ENCODE measurements at regions not wholly inside any gene's neighbourhood (a gene's known extent, or its start where the extent isn't known, plus 50 kb on each side); places are given as distances from the start of the nearest gene placed in this dataset.

DNA sequence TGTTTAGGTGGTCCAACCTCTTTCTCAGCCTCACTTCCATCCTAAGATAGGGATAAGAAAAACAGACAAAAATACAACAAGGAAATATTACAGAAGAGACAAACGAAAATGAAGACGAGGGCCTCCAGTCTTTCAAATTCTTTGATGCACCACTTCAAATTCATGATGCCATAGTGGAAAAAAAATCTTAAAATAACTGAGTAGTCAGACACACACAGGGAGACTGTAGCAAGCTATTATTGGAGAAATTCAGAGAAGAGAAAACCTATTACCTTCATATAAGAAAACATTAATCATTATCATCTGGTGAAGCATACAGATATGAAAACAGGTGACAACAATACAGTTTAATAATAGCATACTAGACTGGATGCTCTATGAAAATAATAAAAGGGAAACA, 548.2 kb downstream of the KCTD12 start:
- TF ChIP-seq CTCF (IDR thresholded peaks at IDR 0.05) (no peak), POLR2AphosphoS5 (IDR thresholded peaks at IDR 0.05; ENCODE audit: low read depth, low read length) (no peak), TCF7L2 (IDR thresholded peaks at IDR 0.05; ENCODE audit: low read depth, low read length) (no peak), REST (IDR thresholded peaks at IDR 0.05; ENCODE audit: insufficient read depth in 1 of 2, low read depth in 2 of 2, low read length in 1 of 2) (no peak), SIN3A (IDR thresholded peaks at IDR 0.05; ENCODE audit: borderline replicate concordance, insufficient read depth, low read depth, low read length) (no peak)

Data from Panc1 (cell line).